ENCODE measurements at regions not wholly inside any gene's neighbourhood (a gene's known extent, or its start where the extent isn't known, plus 50 kb on each side); places are given as distances from the start of the nearest gene placed in this dataset.

- TF ChIP-seq, protein P1, sequence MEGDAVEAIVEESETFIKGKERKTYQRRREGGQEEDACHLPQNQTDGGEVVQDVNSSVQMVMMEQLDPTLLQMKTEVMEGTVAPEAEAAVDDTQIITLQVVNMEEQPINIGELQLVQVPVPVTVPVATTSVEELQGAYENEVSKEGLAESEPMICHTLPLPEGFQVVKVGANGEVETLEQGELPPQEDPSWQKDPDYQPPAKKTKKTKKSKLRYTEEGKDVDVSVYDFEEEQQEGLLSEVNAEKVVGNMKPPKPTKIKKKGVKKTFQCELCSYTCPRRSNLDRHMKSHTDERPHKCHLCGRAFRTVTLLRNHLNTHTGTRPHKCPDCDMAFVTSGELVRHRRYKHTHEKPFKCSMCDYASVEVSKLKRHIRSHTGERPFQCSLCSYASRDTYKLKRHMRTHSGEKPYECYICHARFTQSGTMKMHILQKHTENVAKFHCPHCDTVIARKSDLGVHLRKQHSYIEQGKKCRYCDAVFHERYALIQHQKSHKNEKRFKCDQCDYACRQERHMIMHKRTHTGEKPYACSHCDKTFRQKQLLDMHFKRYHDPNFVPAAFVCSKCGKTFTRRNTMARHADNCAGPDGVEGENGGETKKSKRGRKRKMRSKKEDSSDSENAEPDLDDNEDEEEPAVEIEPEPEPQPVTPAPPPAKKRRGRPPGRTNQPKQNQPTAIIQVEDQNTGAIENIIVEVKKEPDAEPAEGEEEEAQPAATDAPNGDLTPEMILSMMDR (IDR thresholded peaks at IDR 0.05; ENCODE audit: insufficient read depth, low read depth, low read length) = no peak
- no peak for TF ChIP-seq EZH2 (IDR thresholded peaks at IDR 0.05; ENCODE audit: insufficient read depth, low read length)
These were observed 152.4 kb downstream of the RWDD3 start for GRCh38 chr1:95386371-95386770.

Data from astrocyte (in vitro differentiated cells and primary cell).